Thoracic aorta (tissue), 2 donors: ENCODE measurements at regions not wholly inside any gene's neighbourhood (a gene's known extent, or its start where the extent isn't known, plus 50 kb on each side); places are given as distances from the start of the nearest gene placed in this dataset.
"Not testable (repeated sequence)": the region's sequence is repeated elsewhere in the genome, so short reads cannot be mapped to it uniquely, and the experiment has no call there.

Source experiments
- ATAC-seq: fragments of 150-250 bp; one replicate; pipeline ENCODE4 v1.8.0; 2017; ENCODE audit warnings: low read depth; ENCODE audit not compliant: insufficient number of reproducible peaks, low FRiP score
- DNase-seq: peaks from one replicate; pipeline ENCODE4 v3.0.0-alpha.2; 2020; ENCODE audit warnings: low spot score
- H3K27ac ChIP-seq, 2 donors: fragments of 200-600 bp; sonication (generic); 1 replicate in 1 of 2; 2 replicates in 1 of 2; pipeline ENCODE4 v1.5.1; 2016; ENCODE audit warnings: mild to moderate bottlenecking in 2 of 2, moderate library complexity in 2 of 2
- H3K27me3 ChIP-seq: fragments of 200-600 bp; sonication (generic); replicated peaks from 2 replicates; pipeline ENCODE4 v1.6.0; 2016; ENCODE audit warnings: mild to moderate bottlenecking; ENCODE audit not compliant: insufficient read depth
- H3K36me3 ChIP-seq: fragments of 200-600 bp; sonication (generic); one replicate; pipeline ENCODE4 v1.5.1; 2016
- H3K4me1 ChIP-seq, 2 donors: fragments of 200-600 bp; sonication (generic); 1 replicate in 1 of 2; 2 replicates in 1 of 2; pipeline versions ENCODE4 v1.5.1 to v1.6.0; 2016; ENCODE audit warnings: low read depth in 2 of 2, mild to moderate bottlenecking in 1 of 2; ENCODE audit not compliant: control insufficient read depth in 1 of 2
- H3K4me3 ChIP-seq: fragments of 200-600 bp; sonication (generic); 2 replicates; pipeline ENCODE4 v1.5.1; 2016; ENCODE audit warnings: mild to moderate bottlenecking
- H3K9me3 ChIP-seq: fragments of 200-600 bp; sonication (generic); 2 replicates; pipeline ENCODE4 v1.5.1; 2016
- CTCF ChIP-seq: fragments of 200-600 bp; sonication (generic); IDR thresholded peaks from one replicate; pipeline ENCODE4 v1.5.1; 2019; ENCODE audit warnings: antibody characterized with exemption

DNA sequence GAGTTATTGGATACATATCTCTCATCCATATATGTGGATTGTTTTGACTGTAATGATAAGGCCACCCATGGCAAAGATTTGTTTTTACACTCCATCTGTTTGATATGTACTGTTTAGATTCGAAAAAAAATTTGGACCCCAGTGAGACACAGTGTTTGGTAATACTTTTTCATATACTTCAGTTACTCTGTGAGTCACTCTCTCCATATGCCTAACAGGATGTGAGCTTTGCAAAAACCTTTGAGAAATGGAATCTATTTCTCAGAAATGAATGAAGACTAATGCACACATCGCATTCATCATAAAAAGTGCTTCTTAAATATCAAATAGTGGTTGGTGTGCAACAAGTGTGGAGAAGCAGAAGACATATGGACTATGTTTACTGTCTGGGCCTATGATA lies 781.5 kb downstream of the SLC6A15 start:
- no peak for DNase-seq
- no peak for ATAC-seq
- no peaks in the 10 kb centered on the region for H3K36me3 ChIP-seq
- no peaks in the 10 kb centered on the region for H3K27me3 ChIP-seq
- H3K4me3 ChIP-seq: no peak overlapping the region
- H3K27ac ChIP-seq: no peak overlapping the region
- H3K4me1 ChIP-seq: no peaks in the 10 kb centered on the region
- H3K9me3 ChIP-seq: no peaks in the 10 kb centered on the region
- no peak for TF ChIP-seq CTCF

- H3K4me1 ChIP-seq: no peaks in the 10 kb centered on the region
- no peak for TF ChIP-seq CTCF
Measured at GRCh38 chr12:84128117-84128991, 784.2 kb downstream of the SLC6A15 start.

DNA sequence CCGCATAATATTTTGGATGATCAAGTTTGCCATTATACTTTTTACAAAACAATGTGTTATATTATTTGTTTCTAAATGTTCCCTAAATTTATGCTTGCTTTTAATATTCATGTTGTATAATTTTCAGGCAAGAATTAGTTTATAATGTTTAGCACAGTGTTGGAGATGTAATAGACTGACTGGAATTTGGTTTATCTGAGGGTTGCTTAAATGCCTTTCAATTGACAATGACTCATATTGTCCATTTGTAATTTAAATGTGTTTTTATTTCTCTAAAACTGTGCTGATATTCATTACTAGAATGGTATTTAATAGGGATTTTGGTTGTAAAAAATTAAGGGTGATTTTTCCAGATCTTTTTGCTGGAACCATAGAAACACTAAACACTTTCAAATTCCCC lies 788.4 kb downstream of the SLC6A15 start:
- Histone ChIP-seq H3K27ac (no peak overlapping the region), H3K4me3 (no peak overlapping the region), H3K27me3 (no peaks in the 10 kb centered on the region), H3K9me3 (no peaks in the 10 kb centered on the region), H3K4me1 (no peaks in the 10 kb centered on the region), H3K36me3 (no peaks in the 10 kb centered on the region)
- no peak for TF ChIP-seq CTCF
- DNase-seq (no peak), ATAC-seq (no peak)

More at GRCh38 chr12:84128117-84128991, 784.2 kb downstream of the SLC6A15 start:
- no peaks in the 10 kb centered on the region for H3K27me3 ChIP-seq
- no peaks in the 10 kb centered on the region for H3K36me3 ChIP-seq
- no peak overlapping the region for H3K4me3 ChIP-seq
- DNase-seq: no peak
- no peaks in the 10 kb centered on the region for H3K9me3 ChIP-seq
- ATAC-seq: no peak
- H3K27ac ChIP-seq: no peak overlapping the region

DNA sequence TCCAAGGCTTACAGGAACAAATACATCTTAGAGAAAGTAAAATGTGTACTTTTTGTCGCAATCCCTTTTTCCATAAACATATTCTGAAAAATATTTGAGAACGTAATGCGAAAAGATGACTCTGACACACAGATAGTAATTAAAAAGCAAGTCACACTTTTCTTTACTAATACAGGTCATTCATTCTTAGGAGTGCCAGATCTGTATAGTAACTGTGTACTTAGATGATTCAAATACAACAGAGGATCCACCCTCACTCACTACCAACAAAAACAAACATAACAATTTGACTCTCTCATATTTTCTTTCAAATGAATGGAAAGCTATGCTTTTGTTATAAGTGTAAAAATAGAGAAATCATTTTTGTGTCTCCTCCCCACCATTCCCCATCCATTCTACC lies 795.4 kb downstream of the SLC6A15 start:
- no peak for DNase-seq
- TF ChIP-seq CTCF: no peak

DNA sequence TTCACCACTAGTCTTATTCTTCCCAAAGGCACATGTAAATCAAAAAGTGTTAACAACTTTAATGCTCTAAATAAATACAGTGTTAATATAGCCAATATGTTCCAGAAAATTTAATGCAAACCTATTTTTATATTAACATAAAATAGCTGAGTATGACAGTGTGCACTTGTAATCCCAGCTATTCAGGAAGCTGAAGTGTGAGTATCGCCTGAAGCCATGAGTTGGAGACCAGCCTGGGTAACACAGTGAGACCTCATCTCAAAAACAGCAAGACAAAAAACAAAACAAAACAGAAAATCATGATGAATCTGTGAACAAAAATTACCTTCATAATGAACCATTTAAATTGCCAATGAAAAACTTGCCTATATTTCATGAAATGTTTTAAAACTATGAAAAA lies 798.9 kb downstream of the SLC6A15 start:
- no peak overlapping the region for H3K4me3 ChIP-seq
- H3K4me1 ChIP-seq: no peaks in the 10 kb centered on the region
- DNase-seq: no peak

More for the DNA sequence above, 795.4 kb downstream of the SLC6A15 start:
- Histone ChIP-seq H3K4me1 (no peaks in the 10 kb centered on the region), H3K36me3 (no peaks in the 10 kb centered on the region), H3K27me3 (no peaks in the 10 kb centered on the region), H3K4me3 (no peak overlapping the region), H3K27ac (no peak overlapping the region), H3K9me3 (no peaks in the 10 kb centered on the region)
- ATAC-seq: no peak

DNA sequence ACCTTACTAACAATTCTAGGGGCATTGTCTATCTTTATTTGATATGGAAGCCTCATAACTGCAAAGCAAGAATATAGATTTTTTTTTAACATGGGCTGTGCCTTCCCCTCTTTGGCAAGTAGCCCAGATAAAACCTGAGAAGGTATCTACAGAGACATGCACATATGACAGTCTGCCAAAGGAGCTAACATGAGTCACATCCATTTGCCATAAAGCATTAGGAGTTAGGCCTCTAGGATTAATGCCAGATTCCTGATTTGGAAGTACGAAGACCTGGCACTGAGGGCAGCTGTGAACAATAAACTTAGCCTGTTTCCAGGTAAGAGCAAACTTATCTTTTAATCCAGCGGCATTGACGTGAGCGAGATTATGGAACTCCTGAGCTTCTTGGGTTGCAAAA lies 808.7 kb downstream of the SLC6A15 start:
- H3K4me3 ChIP-seq, H3K36me3 ChIP-seq, H3K4me1 ChIP-seq, H3K27me3 ChIP-seq, H3K27ac ChIP-seq, ATAC-seq, DNase-seq: not testable (repeated sequence)
- peaks cover 13% of the 10 kb centered on the region for H3K9me3 ChIP-seq

More for the DNA sequence above, 798.9 kb downstream of the SLC6A15 start:
- no peak for TF ChIP-seq CTCF
- Histone ChIP-seq H3K9me3 (no peaks in the 10 kb centered on the region), H3K27me3 (no peaks in the 10 kb centered on the region), H3K27ac (no peak overlapping the region), H3K36me3 (no peaks in the 10 kb centered on the region)
- no peak for ATAC-seq

DNA sequence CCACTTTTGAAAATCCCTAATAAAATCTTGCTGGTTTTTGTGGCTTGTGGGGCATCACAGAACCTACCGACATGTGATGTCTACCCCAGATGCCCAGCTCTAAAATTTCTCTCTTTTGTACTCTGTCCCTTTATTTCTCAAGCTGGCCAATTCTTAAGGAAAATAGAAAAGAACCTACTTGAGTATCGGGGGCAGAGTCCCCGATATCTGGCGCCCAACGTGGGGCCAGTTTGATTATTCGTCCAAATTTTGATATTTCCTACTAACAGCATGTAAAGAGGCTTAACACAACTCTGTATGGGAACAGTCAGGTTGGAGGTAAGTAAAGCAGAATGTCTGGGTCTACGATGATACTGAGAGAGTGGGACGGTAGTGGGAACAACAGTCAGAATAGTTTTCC lies 810.6 kb downstream of the SLC6A15 start:
- peaks cover 13% of the 10 kb centered on the region for H3K9me3 ChIP-seq

DNA sequence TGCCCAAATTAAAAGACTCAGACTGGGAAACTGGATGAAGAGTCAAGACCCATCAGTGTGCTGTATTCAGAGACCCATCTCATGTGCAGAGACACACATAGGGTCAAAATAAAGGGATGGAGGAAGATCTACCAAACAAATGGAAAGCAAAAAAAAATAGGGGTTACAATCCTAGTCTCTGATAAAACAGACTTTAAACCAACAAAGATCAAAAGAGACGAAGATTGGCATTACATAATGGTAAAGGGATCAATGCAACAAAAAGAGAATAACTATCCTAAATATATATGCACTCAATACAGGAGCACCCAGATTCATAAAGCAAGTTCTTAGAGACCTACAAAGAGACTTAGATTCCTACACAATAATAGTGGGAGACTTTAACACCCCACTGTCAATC lies 813.0 kb downstream of the SLC6A15 start:
- peaks cover 13% of the 10 kb centered on the region for H3K9me3 ChIP-seq
- H3K27ac ChIP-seq, H3K27me3 ChIP-seq, ATAC-seq, H3K4me1 ChIP-seq, H3K4me3 ChIP-seq, H3K36me3 ChIP-seq, DNase-seq: not testable (repeated sequence)

More for the DNA sequence above, 810.6 kb downstream of the SLC6A15 start:
- ATAC-seq, H3K4me3 ChIP-seq, H3K27ac ChIP-seq, H3K36me3 ChIP-seq, H3K27me3 ChIP-seq, H3K4me1 ChIP-seq, DNase-seq: not testable (repeated sequence)
